K562 (cell line): ENCODE measurements at regions not wholly inside any gene's neighbourhood (a gene's known extent, or its start where the extent isn't known, plus 50 kb on each side); places are given as distances from the start of the nearest gene placed in this dataset.

Experiments used
- ATAC-seq: fragments of 200-7000 bp; cut with Tn5 transposase; 3 replicates; pipeline ENCODE4 v1.9.1; 2020; ENCODE audit warnings: moderate library complexity
- BruUV-seq: library from RNA; stranded (reverse); fragments of 400-500 nt; replicated peaks from 2 replicates; lab custom pipeline; 2021; lab: Mats Ljungman, UMichigan
- CTCF ChIA-PET: fragments of 300-600 bp; formaldehyde crosslinking; extraction: SDS; loops from one replicate; lab custom pipeline; 2021; ENCODE audit warnings: low intra/inter-chr PET ratio; lab: Yijun Ruan, JAX
- POLR2A ChIA-PET: fragments of 300-600, 350-650 bp; sonication (Branson Sonifier 250); formaldehyde crosslinking; extraction: SDS; loops from one replicate; lab custom pipeline; 2021; ENCODE audit warnings: antibody characterized with exemption, inconsistent platforms; lab: Yijun Ruan, JAX
- DNase-seq, 4 experiments: peaks; one replicate each; pipeline versions ENCODE4 v3.0.0 to v3.0.0-alpha.2; 2011 to 2018; ENCODE audit warnings: low spot score in 3 of 4, mixed read lengths in 3 of 4; ENCODE audit errors: extremely low read depth in 1 of 4
- FAIRE-seq: peaks from 2 replicates; lab custom pipeline; 2011; peaks lifted over from hg19 to GRCh38; lab: Jason Lieb, UNC
- H2AFZ ChIP-seq: 2 replicates; pipeline ENCODE4 v1.6.0; 2011; ENCODE audit warnings: low read depth, low read length, control low read depth, inconsistent platforms
- H3K27ac ChIP-seq: fragments of 200-600 bp; 3 replicates; pipeline ENCODE4 v1.8.0; 2011; ENCODE audit warnings: low read depth, mild to moderate bottlenecking, control low read depth, inconsistent platforms, low read length, moderate library complexity, mixed read lengths; ENCODE audit errors: extremely low read depth
- H3K27me3 ChIP-seq, 2 experiments: fragments of 300-600 bp in 1 of 2; 2 replicates in 1 of 2; 3 replicates in 1 of 2; pipeline versions ENCODE4 v1.6.0 to v1.8.0; 2011; ENCODE audit warnings: inconsistent platforms in 2 of 2, low read length in 2 of 2, mild to moderate bottlenecking in 1 of 2, mixed read lengths in 1 of 2, moderate library complexity in 1 of 2; ENCODE audit not compliant: control insufficient read depth in 2 of 2, insufficient read depth in 2 of 2
- H3K36me3 ChIP-seq: fragments of 300-600 bp; 3 replicates; pipeline ENCODE4 v1.8.0; 2011; ENCODE audit warnings: mild to moderate bottlenecking, low read length, inconsistent platforms; ENCODE audit not compliant: control insufficient read depth, insufficient read depth
- H3K4me1 ChIP-seq, 2 experiments: fragments of 200-600 bp in 1 of 2; replicated peaks in 1 of 2; 2 replicates in 1 of 2; 3 replicates in 1 of 2; pipeline versions ENCODE4 v1.5.1 to v1.8.0; 2011; ENCODE audit warnings: inconsistent platforms in 2 of 2, low read length in 2 of 2, mild to moderate bottlenecking in 1 of 2, mixed read lengths in 1 of 2, moderate library complexity in 1 of 2; ENCODE audit not compliant: control insufficient read depth in 2 of 2, insufficient read depth in 2 of 2
- H3K4me2 ChIP-seq: 2 replicates; pipeline ENCODE4 v1.6.1; 2011; ENCODE audit warnings: low read length, control low read depth, inconsistent platforms, mixed read lengths; ENCODE audit not compliant: insufficient read depth
- H3K4me3 ChIP-seq: fragments of 200-600 bp; sonication (generic), shearing (Covaris generic); 2 replicates; pipeline ENCODE4 v1.5.1; 2016; ENCODE audit warnings: control low read depth, inconsistent platforms
- H3K79me2 ChIP-seq: fragments of 200-600 bp; 3 replicates; pipeline ENCODE4 v1.8.0; 2011; ENCODE audit warnings: low read length, inconsistent platforms; ENCODE audit not compliant: control insufficient read depth, insufficient read depth
- H3K9ac ChIP-seq, 2 experiments: 2 replicates each; pipeline versions ENCODE4 v1.6.0 to v1.6.1; 2011; ENCODE audit warnings: low read depth in 2 of 2, low read length in 2 of 2, control low read depth in 1 of 2, inconsistent platforms in 1 of 2, mild to moderate bottlenecking in 1 of 2, mixed read lengths in 1 of 2; ENCODE audit not compliant: insufficient read depth in 1 of 2
- H3K9me1 ChIP-seq: one replicate; pipeline ENCODE4 v1.6.0; 2011; ENCODE audit warnings: inconsistent platforms, mild to moderate bottlenecking, low read length, moderate library complexity; ENCODE audit not compliant: control insufficient read depth, insufficient read depth
- H3K9me3 ChIP-seq: replicated peaks from 2 replicates; pipeline ENCODE4 v1.5.1; 2011; ENCODE audit warnings: low read depth, low read length, inconsistent platforms; ENCODE audit not compliant: control insufficient read depth, insufficient read depth
- H4K20me1 ChIP-seq: replicated peaks from 2 replicates; pipeline ENCODE4 v1.6.1; 2011; ENCODE audit warnings: low read length, inconsistent platforms, mixed read lengths; ENCODE audit not compliant: control insufficient read depth, insufficient read depth
- HMG20B ChIP-seq: fragments of 250-450 bp; sonication (Bioruptor Pico); IDR thresholded peaks from 2 replicates; pipeline ENCODE4 v1.5.0; 2021; ENCODE audit warnings: mild to moderate bottlenecking
- JUND ChIP-seq, 2 experiments: IDR thresholded peaks; 2 replicates in 1 of 2; 3 replicates in 1 of 2; pipeline ENCODE4 v1.6.1; 2011; ENCODE audit warnings: borderline replicate concordance in 2 of 2, low read depth in 2 of 2, low read length in 2 of 2, improper control_type of control experiment in 1 of 2, missing biosample characterization in 1 of 2, missing genetic modification characterization in 1 of 2, missing genetic modification reagents in 1 of 2
- NCOA4 ChIP-seq: fragments of 450-650 bp; IDR thresholded peaks from 2 replicates; pipeline ENCODE4 v1.6.1; 2018; ENCODE audit warnings: mild to moderate bottlenecking; ENCODE audit not compliant: partially characterized antibody
- PTBP1 ChIP-seq: fragments of 200-400 bp; formaldehyde crosslinking; IDR thresholded peaks from 2 replicates; pipeline ENCODE4 v1.6.1; 2017; ENCODE audit warnings: low read depth, low read length
- SMARCC2 ChIP-seq: fragments of 450-650 bp; IDR thresholded peaks from 2 replicates; pipeline ENCODE4 v1.6.1; 2017; ENCODE audit warnings: antibody characterized with exemption, moderate library complexity, mild to moderate bottlenecking, low read depth
- STAT5A ChIP-seq: IDR thresholded peaks from 2 replicates; pipeline ENCODE4 v1.6.1; 2012; ENCODE audit warnings: low read length, inconsistent platforms, borderline replicate concordance
- TEAD4 ChIP-seq, 2 experiments: sonication (generic) in 1 of 2; formaldehyde crosslinking in 1 of 2; IDR thresholded peaks; 2 replicates each; pipeline versions ENCODE4 v1.6.1 to v1.8.0; 2012 to 2022; ENCODE audit warnings: borderline replicate concordance in 1 of 2, inconsistent platforms in 1 of 2, low read length in 1 of 2, mild to moderate bottlenecking in 1 of 2, missing genetic modification reagents in 1 of 2
- ZFPM2 ChIP-seq: fragments of 250-450 bp; sonication (Bioruptor Pico); IDR thresholded peaks from 2 replicates; pipeline ENCODE4 v1.5.1; 2022; ENCODE audit warnings: mild to moderate bottlenecking
- WGBS: fragments of 100-300 bp; shearing (Covaris generic); methylation state at CpG from one replicate; pipeline ENCODE4 v1.1.6; 2016; ENCODE audit warnings: low coverage, mixed read lengths; ENCODE audit not compliant: insufficient coverage; ENCODE audit errors: missing lambda C conversion rate; 5-methylcytosine and 5-hydroxymethylcytosine counted together
- in situ Hi-C: fragments of 300-500 bp; cut with MboI; formaldehyde crosslinking; loops from 4 replicates; pipeline ENCODE4 v1.15.0; 2018; ENCODE audit warnings: inconsistent platforms, mixed read lengths
- intact Hi-C: fragments of 100-400 bp; cut with micrococcal nuclease; formaldehyde crosslinking; loops from 2 replicates; pipeline ENCODE4 v1.14.2; 2022

DNA sequence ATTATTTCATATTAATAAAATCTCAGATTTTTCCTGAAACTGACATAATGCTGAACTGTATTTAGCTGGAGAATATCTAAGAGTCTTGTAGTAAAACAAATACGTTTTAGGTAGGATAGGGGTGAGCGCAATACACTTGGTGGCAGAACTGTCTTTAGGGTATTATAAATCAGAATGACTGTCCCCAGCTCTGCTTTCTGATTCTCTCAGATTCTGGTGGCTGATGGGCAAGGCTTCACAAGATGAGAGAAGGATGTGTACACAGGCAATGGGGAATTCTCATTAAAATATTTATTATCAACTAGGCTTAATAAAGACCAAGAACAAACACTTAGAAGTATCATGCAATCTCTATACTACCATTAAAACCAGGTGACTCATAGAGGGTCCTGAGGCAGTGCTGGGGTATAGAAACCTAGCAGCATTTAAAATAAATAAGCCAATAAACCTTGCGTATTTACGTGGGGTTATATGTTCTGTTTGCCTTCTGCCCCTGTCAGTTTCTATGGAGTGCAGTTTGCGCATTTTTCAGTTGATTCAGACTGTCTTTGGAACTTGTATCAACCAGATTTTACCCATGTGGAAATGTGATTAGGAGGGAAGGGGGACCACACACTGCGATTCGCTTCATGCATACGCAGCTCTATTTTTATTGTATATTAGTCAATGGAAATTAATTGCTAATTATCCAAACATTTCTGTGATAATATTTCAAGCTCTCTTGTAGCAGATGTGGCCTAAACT is 1150.7 kb upstream of the WWC1 start:
- ATAC-seq, result no peak
- no peak overlapping the region for H3K9ac ChIP-seq
- CTCF ChIA-PET, result no interaction called here
- no peaks in the 10 kb centered on the region for H3K4me1 ChIP-seq
- 6% methylated on average over 8 of the region's 8 CpGs for WGBS
- in situ Hi-C loops (no loop called here), intact Hi-C loops (no loop called here)
- FAIRE-seq, result no peak
- H2AFZ ChIP-seq, result no peak overlapping the region
- no peaks in the 10 kb centered on the region for H3K27me3 ChIP-seq
- H3K36me3 ChIP-seq, result no peaks in the 10 kb centered on the region
- H3K9me3 ChIP-seq, result no peaks in the 10 kb centered on the region
- no peaks in the 10 kb centered on the region for H4K20me1 ChIP-seq
- no peaks in the 10 kb centered on the region for H3K79me2 ChIP-seq
- no TSS peak for BruUV-seq
- H3K27ac ChIP-seq, result no peak overlapping the region
- no peak for DNase-seq
- no peak overlapping the region for H3K4me2 ChIP-seq
- H3K9me1 ChIP-seq, result no peaks in the 10 kb centered on the region
- POLR2A ChIA-PET, result interaction anchor here (0.8 kb wide), 1 partner anchor 640 kb away, joined by 3 read pairs; no protein-coding TSS in a partner anchor
- TF ChIP-seq STAT5A (no peak), PTBP1 (no peak), SMARCC2 (no peak), HMG20B (no peak), NCOA4 (no peak), JUND (IDR thresholded peaks at IDR 0.05; ENCODE audit: borderline replicate concordance, low read depth, low read length) (no peak), JUND (tag; IDR thresholded peaks at IDR 0.05; ENCODE audit: borderline replicate concordance, low read depth, low read length) (no peak), TEAD4 (IDR thresholded peaks at IDR 0.05; ENCODE audit: low read length) (no peak), TEAD4 (CRISPR knock-in tag; IDR thresholded peaks at IDR 0.05; ENCODE audit: borderline replicate concordance) (no peak), ZFPM2 (CRISPR knock-in tag) (no peak)
- no peak overlapping the region for H3K4me3 ChIP-seq
